ENCODE measurements at regions not wholly inside any gene's neighbourhood (a gene's known extent, or its start where the extent isn't known, plus 50 kb on each side); places are given as distances from the start of the nearest gene placed in this dataset.

- Histone ChIP-seq H3K9me3 (ENCODE audit: control insufficient read depth in 2 of 3, low read length in 3 of 3) (no peaks in the 10 kb centered on the region), H3K4me3 (ENCODE audit: low read length) (no peak overlapping the region), H3K27ac (ENCODE audit: low read depth, low read length) (no peak overlapping the region), H3K4me1 (ENCODE audit: control insufficient read depth in 2 of 2, insufficient read depth in 2 of 2, low read length in 2 of 2) (no peaks in the 10 kb centered on the region), H3K27me3 (ENCODE audit: control insufficient read depth in 2 of 2, insufficient read depth in 2 of 2, low read length in 2 of 2) (no peaks in the 10 kb centered on the region), H3K36me3 (ENCODE audit: control insufficient read depth in 2 of 3, insufficient read depth in 3 of 3, low read length in 3 of 3) (no peaks in the 10 kb centered on the region)
- H3K9me3 Mint-ChIP-seq, result peaks cover 0 to 8% (median 1%) of the 10 kb centered on the region in 11 donors
- ATAC-seq (no peak), DNase-seq (no peak)
- CTCF ChIA-PET, result no interaction called here
- H3K4me1 Mint-ChIP-seq, result no peaks in the 10 kb centered on the region
- intact Hi-C loops (cut with micrococcal nuclease), result no loop called here
- no peaks in the 10 kb centered on the region for H3K36me3 Mint-ChIP-seq
- H3K4me3 Mint-ChIP-seq, result no peak overlapping the region
- POLR2A ChIA-PET, result no interaction called here
- no peak overlapping the region for H3K27ac Mint-ChIP-seq
- H3K27me3 Mint-ChIP-seq, result peaks cover under 1 to 12% (median 5%) of the 10 kb centered on the region in 5 donors
Measured at GRCh38 chr13:103277959-103278694, 211.9 kb upstream of the SLC10A2 start.

- intact Hi-C loops (cut with micrococcal nuclease), result no loop called here
Measured at GRCh38 chr13:103276775-103277498, 210.7 kb upstream of the SLC10A2 start.

GRCh38 chr13:103275722-103276121 lies 209.5 kb upstream of the SLC10A2 start:
- no peak overlapping the region for H3K27ac Mint-ChIP-seq
- no peaks in the 10 kb centered on the region for H3K36me3 Mint-ChIP-seq
- no peaks in the 10 kb centered on the region for H3K4me1 Mint-ChIP-seq
- Histone ChIP-seq H3K4me1 (ENCODE audit: control insufficient read depth in 2 of 2, insufficient read depth in 2 of 2, low read length in 2 of 2) (no peaks in the 10 kb centered on the region), H3K9me3 (ENCODE audit: control insufficient read depth in 2 of 3, low read length in 3 of 3) (no peaks in the 10 kb centered on the region), H3K27me3 (ENCODE audit: control insufficient read depth in 2 of 2, insufficient read depth in 2 of 2, low read length in 2 of 2) (no peaks in the 10 kb centered on the region), H3K36me3 (ENCODE audit: control insufficient read depth in 2 of 3, insufficient read depth in 3 of 3, low read length in 3 of 3) (no peaks in the 10 kb centered on the region), H3K4me3 (ENCODE audit: low read length) (no peak overlapping the region), H3K27ac (ENCODE audit: low read depth, low read length) (no peak overlapping the region)
- peaks cover 0 to 4% (median 1%) of the 10 kb centered on the region in 11 donors for H3K9me3 Mint-ChIP-seq
- intact Hi-C loops (cut with micrococcal nuclease), result no loop called here
- DNase-seq (no peak), ATAC-seq (no peak)
- H3K27me3 Mint-ChIP-seq, result peaks cover 0 to 5% (median 3%) of the 10 kb centered on the region in 5 donors
- ChIA-PET POLR2A (no interaction called here), CTCF (no interaction called here)
- no peak overlapping the region for H3K4me3 Mint-ChIP-seq

More at GRCh38 chr13:103276775-103277498, 210.7 kb upstream of the SLC10A2 start:
- Mint-ChIP-seq H3K27me3 (peaks cover 0 to 7% (median 3%) of the 10 kb centered on the region in 5 donors), H3K4me3 (no peak overlapping the region), H3K27ac (no peak overlapping the region), H3K36me3 (no peaks in the 10 kb centered on the region), H3K4me1 (no peaks in the 10 kb centered on the region), H3K9me3 (peaks cover 0 to 8% (median 1%) of the 10 kb centered on the region in 11 donors)
- CTCF ChIA-PET, result no interaction called here
- H3K27ac ChIP-seq (ENCODE audit: low read depth, low read length), result no peak overlapping the region
- no peaks in the 10 kb centered on the region for H3K9me3 ChIP-seq (ENCODE audit: control insufficient read depth in 2 of 3, low read length in 3 of 3)
- no peak overlapping the region for H3K4me3 ChIP-seq (ENCODE audit: low read length)
- no peaks in the 10 kb centered on the region for H3K27me3 ChIP-seq (ENCODE audit: control insufficient read depth in 2 of 2, insufficient read depth in 2 of 2, low read length in 2 of 2)
- H3K36me3 ChIP-seq (ENCODE audit: control insufficient read depth in 2 of 3, insufficient read depth in 3 of 3, low read length in 3 of 3), result no peaks in the 10 kb centered on the region
- POLR2A ChIA-PET, result no interaction called here
- H3K4me1 ChIP-seq (ENCODE audit: control insufficient read depth in 2 of 2, insufficient read depth in 2 of 2, low read length in 2 of 2), result no peaks in the 10 kb centered on the region
- no peak for DNase-seq
- ATAC-seq, result no peak

- Histone ChIP-seq H3K27me3 (ENCODE audit: control insufficient read depth in 2 of 2, insufficient read depth in 2 of 2, low read length in 2 of 2) (no peaks in the 10 kb centered on the region), H3K9me3 (ENCODE audit: control insufficient read depth in 2 of 3, low read length in 3 of 3) (no peaks in the 10 kb centered on the region), H3K36me3 (ENCODE audit: control insufficient read depth in 2 of 3, insufficient read depth in 3 of 3, low read length in 3 of 3) (no peaks in the 10 kb centered on the region), H3K4me3 (ENCODE audit: low read length) (no peak overlapping the region), H3K27ac (ENCODE audit: low read depth, low read length) (no peak overlapping the region), H3K4me1 (ENCODE audit: control insufficient read depth in 2 of 2, insufficient read depth in 2 of 2, low read length in 2 of 2) (no peaks in the 10 kb centered on the region)
- Mint-ChIP-seq H3K4me1 (no peaks in the 10 kb centered on the region), H3K27ac (no peak overlapping the region), H3K36me3 (no peaks in the 10 kb centered on the region), H3K9me3 (peaks cover 0 to 4% (median 1%) of the 10 kb centered on the region in 11 donors), H3K27me3 (peaks cover 0 to 5% (median 3%) of the 10 kb centered on the region in 5 donors), H3K4me3 (no peak overlapping the region)
- ATAC-seq (no peak), DNase-seq (no peak)
- ChIA-PET POLR2A (no interaction called here), CTCF (no interaction called here)
- intact Hi-C loops (cut with micrococcal nuclease), result no loop called here
Measured at GRCh38 chr13:103275081-103275480, 208.9 kb upstream of the SLC10A2 start.

GRCh38 chr13:103273825-103274224 lies 207.6 kb upstream of the SLC10A2 start:
- Mint-ChIP-seq H3K36me3 (no peaks in the 10 kb centered on the region), H3K9me3 (peaks cover 0 to 7% (median 1%) of the 10 kb centered on the region in 11 donors), H3K27ac (no peak overlapping the region), H3K4me1 (no peaks in the 10 kb centered on the region), H3K27me3 (peaks cover 0 to 3% (median 0%) of the 10 kb centered on the region in 5 donors), H3K4me3 (no peak overlapping the region)
- Histone ChIP-seq H3K36me3 (ENCODE audit: control insufficient read depth in 2 of 3, insufficient read depth in 3 of 3, low read length in 3 of 3) (no peaks in the 10 kb centered on the region), H3K27ac (ENCODE audit: low read depth, low read length) (no peak overlapping the region), H3K27me3 (ENCODE audit: control insufficient read depth in 2 of 2, insufficient read depth in 2 of 2, low read length in 2 of 2) (no peaks in the 10 kb centered on the region), H3K4me1 (ENCODE audit: control insufficient read depth in 2 of 2, insufficient read depth in 2 of 2, low read length in 2 of 2) (no peaks in the 10 kb centered on the region), H3K4me3 (ENCODE audit: low read length) (no peak overlapping the region), H3K9me3 (ENCODE audit: control insufficient read depth in 2 of 3, low read length in 3 of 3) (no peaks in the 10 kb centered on the region)
- POLR2A ChIA-PET, result no interaction called here
- CTCF ChIA-PET, result no interaction called here
- ATAC-seq (no peak), DNase-seq (no peak)
- intact Hi-C loops (cut with micrococcal nuclease), result no loop called here

GRCh38 chr13:103272770-103273169 lies 206.6 kb upstream of the SLC10A2 start:
- no peaks in the 10 kb centered on the region for H3K9me3 ChIP-seq (ENCODE audit: control insufficient read depth in 2 of 3, low read length in 3 of 3)
- ATAC-seq (no peak), DNase-seq (no peak)
- H3K36me3 Mint-ChIP-seq, result no peaks in the 10 kb centered on the region
- no peak overlapping the region for H3K4me3 Mint-ChIP-seq
- no peaks in the 10 kb centered on the region for H3K4me1 ChIP-seq (ENCODE audit: control insufficient read depth in 2 of 2, insufficient read depth in 2 of 2, low read length in 2 of 2)
- no peak overlapping the region for H3K4me3 ChIP-seq (ENCODE audit: low read length)
- H3K27ac ChIP-seq (ENCODE audit: low read depth, low read length), result no peak overlapping the region
- peaks cover 0 to 3% (median 0%) of the 10 kb centered on the region in 5 donors for H3K27me3 Mint-ChIP-seq
- H3K9me3 Mint-ChIP-seq, result peaks cover 0 to 8% (median 2%) of the 10 kb centered on the region in 11 donors
- intact Hi-C loops (cut with micrococcal nuclease), result no loop called here
- ChIA-PET POLR2A (no interaction called here), CTCF (no interaction called here)
- no peaks in the 10 kb centered on the region for H3K4me1 Mint-ChIP-seq
- H3K36me3 ChIP-seq (ENCODE audit: control insufficient read depth in 2 of 3, insufficient read depth in 3 of 3, low read length in 3 of 3), result no peaks in the 10 kb centered on the region
- no peaks in the 10 kb centered on the region for H3K27me3 ChIP-seq (ENCODE audit: control insufficient read depth in 2 of 2, insufficient read depth in 2 of 2, low read length in 2 of 2)
- no peak overlapping the region for H3K27ac Mint-ChIP-seq

- DNase-seq (no peak), ATAC-seq (no peak)
- H3K27me3 ChIP-seq (ENCODE audit: control insufficient read depth in 2 of 2, insufficient read depth in 2 of 2, low read length in 2 of 2), result no peaks in the 10 kb centered on the region
- POLR2A ChIA-PET, result no interaction called here
- intact Hi-C loops (cut with micrococcal nuclease), result no loop called here
- Mint-ChIP-seq H3K36me3 (no peaks in the 10 kb centered on the region), H3K27me3 (no peaks in the 10 kb centered on the region), H3K27ac (no peak overlapping the region), H3K9me3 (peaks cover 0 to 44% (median 15%) of the 10 kb centered on the region in 11 donors), H3K4me3 (no peak overlapping the region), H3K4me1 (no peaks in the 10 kb centered on the region)
- H3K9me3 ChIP-seq (ENCODE audit: control insufficient read depth in 2 of 3, low read length in 3 of 3), result peaks cover 0 to 7% (median 0%) of the 10 kb centered on the region in 3 experiments
- H3K36me3 ChIP-seq (ENCODE audit: control insufficient read depth in 2 of 3, insufficient read depth in 3 of 3, low read length in 3 of 3), result no peaks in the 10 kb centered on the region
- CTCF ChIA-PET, result no interaction called here
- H3K27ac ChIP-seq (ENCODE audit: low read depth, low read length), result no peak overlapping the region
- H3K4me1 ChIP-seq (ENCODE audit: control insufficient read depth in 2 of 2, insufficient read depth in 2 of 2, low read length in 2 of 2), result no peaks in the 10 kb centered on the region
- no peak overlapping the region for H3K4me3 ChIP-seq (ENCODE audit: low read length)
Measured at GRCh38 chr13:103263448-103263847, 197.2 kb upstream of the SLC10A2 start.
